ENCODE measurements at regions not wholly inside any gene's neighbourhood (a gene's known extent, or its start where the extent isn't known, plus 50 kb on each side); places are given as distances from the start of the nearest gene placed in this dataset.

DNA sequence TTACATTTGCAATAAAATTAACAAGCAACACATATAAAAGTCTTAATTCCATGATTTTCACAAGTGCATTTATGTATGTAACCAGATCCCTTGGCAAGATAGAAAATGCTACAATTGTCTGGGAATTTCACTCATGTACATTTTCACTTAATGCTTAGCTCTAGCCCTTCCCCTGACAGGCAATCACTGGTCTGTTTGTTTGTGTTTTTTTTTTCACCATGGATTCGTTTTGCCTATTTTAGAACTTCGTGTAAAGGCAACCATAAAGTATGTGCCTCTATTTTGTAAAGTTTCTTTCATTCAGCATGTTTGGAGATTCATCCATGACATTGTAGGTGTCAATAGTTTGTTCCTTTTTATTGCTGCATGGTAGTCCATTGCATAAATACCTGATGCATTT is 260.9 kb upstream of the SLCO3A1 start:
- Histone ChIP-seq H3K36me3 (no peaks in the 10 kb centered on the region), H3K4me3 (no peak overlapping the region), H3K27ac (replicated peaks) (no peak overlapping the region), H3K27me3 (ENCODE audit: low read depth) (no peaks in the 10 kb centered on the region), H3K9me3 (replicated peaks) (no peaks in the 10 kb centered on the region), H3K4me1 (no peaks in the 10 kb centered on the region)
- no peak for DNase-seq
- TF ChIP-seq, protein P1, sequence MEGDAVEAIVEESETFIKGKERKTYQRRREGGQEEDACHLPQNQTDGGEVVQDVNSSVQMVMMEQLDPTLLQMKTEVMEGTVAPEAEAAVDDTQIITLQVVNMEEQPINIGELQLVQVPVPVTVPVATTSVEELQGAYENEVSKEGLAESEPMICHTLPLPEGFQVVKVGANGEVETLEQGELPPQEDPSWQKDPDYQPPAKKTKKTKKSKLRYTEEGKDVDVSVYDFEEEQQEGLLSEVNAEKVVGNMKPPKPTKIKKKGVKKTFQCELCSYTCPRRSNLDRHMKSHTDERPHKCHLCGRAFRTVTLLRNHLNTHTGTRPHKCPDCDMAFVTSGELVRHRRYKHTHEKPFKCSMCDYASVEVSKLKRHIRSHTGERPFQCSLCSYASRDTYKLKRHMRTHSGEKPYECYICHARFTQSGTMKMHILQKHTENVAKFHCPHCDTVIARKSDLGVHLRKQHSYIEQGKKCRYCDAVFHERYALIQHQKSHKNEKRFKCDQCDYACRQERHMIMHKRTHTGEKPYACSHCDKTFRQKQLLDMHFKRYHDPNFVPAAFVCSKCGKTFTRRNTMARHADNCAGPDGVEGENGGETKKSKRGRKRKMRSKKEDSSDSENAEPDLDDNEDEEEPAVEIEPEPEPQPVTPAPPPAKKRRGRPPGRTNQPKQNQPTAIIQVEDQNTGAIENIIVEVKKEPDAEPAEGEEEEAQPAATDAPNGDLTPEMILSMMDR (IDR thresholded peaks at IDR 0.05; ENCODE audit: borderline replicate concordance): no peak
- intact Hi-C loops (cut with micrococcal nuclease): no loop called here

DNA sequence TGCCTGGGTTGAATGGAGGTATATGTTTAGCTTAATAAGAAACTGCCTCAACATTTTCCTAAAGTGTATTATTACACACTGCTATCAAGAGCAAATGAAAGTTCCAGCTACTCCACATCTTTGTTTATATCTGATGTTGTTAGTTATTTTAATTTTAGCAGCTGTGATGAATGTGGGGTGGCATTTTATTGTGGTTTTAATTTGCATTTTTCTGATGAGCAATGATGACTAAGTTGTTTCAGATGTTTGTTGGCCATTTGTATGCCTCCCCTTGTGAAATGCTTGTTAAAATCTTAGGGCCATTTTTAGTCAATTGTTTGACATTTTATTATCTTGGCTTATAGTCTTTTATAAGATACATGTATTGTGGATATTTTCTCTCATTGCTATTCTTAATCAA is 260.4 kb upstream of the SLCO3A1 start:
- H3K27me3 ChIP-seq (ENCODE audit: low read depth): no peaks in the 10 kb centered on the region
- DNase-seq: no peak
- intact Hi-C loops (cut with micrococcal nuclease): no loop called here
- H3K27ac ChIP-seq (replicated peaks): no peak overlapping the region
- no peak overlapping the region for H3K4me3 ChIP-seq
- TF ChIP-seq, protein P1 (IDR thresholded peaks at IDR 0.05; ENCODE audit: borderline replicate concordance): no peak
- H3K36me3 ChIP-seq: no peaks in the 10 kb centered on the region
- no peaks in the 10 kb centered on the region for H3K9me3 ChIP-seq (replicated peaks)
- H3K4me1 ChIP-seq: no peaks in the 10 kb centered on the region

DNA sequence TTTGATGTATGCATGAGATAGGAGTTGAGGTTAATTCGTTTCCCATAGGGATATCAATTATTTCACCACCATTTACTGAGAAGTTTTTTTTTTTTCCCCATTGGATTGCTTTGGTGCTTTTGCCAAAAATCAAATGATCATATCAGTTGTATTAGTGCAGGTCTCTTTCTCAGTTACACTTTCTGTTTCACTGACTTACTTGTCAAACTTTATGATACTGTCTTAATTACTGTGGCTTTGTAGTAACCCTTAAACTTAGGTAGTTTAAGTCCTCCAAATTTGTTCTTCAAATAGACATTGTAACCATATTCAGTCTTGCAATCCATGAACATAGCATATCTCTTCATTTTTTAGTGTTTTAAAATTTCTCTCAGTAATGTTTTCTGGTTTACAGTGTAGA is 259.9 kb upstream of the SLCO3A1 start:
- Histone ChIP-seq H3K36me3 (no peaks in the 10 kb centered on the region), H3K27me3 (ENCODE audit: low read depth) (peaks cover 5% of the 10 kb centered on the region), H3K4me3 (no peak overlapping the region), H3K4me1 (no peaks in the 10 kb centered on the region), H3K27ac (replicated peaks) (no peak overlapping the region), H3K9me3 (replicated peaks) (no peaks in the 10 kb centered on the region)
- intact Hi-C loops (cut with micrococcal nuclease): no loop called here
- TF ChIP-seq, protein P1 (IDR thresholded peaks at IDR 0.05; ENCODE audit: borderline replicate concordance): no peak
- DNase-seq: no peak

DNA sequence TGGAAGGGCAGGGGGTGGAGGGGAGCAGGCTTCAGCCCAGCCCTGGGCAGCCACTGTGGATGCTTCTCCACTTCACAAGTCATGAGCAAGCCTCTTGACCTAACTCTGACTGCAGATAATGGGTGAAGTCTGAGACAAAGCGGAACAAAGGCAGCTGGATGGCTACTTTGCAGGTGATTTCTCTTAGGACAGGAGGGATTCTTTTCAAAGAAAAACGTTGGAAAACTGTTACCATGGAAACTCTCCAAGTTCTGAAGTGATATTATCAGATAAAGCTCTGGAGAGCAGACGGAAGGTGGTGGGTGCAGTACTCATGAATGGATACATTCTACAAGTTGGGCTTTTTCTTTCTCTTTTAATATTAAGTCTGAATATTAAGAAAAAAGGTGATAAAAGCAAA is 254.2 kb upstream of the SLCO3A1 start:
- no peaks in the 10 kb centered on the region for H3K36me3 ChIP-seq
- intact Hi-C loops (cut with micrococcal nuclease): no loop called here
- H3K4me3 ChIP-seq: no peak overlapping the region
- no peak for DNase-seq
- peaks cover 25% of the 10 kb centered on the region for H3K27me3 ChIP-seq (ENCODE audit: low read depth)
- TF ChIP-seq, protein P1 (IDR thresholded peaks at IDR 0.05; ENCODE audit: borderline replicate concordance): no peak
- H3K27ac ChIP-seq (replicated peaks): no peak overlapping the region
- no peaks in the 10 kb centered on the region for H3K4me1 ChIP-seq
- H3K9me3 ChIP-seq (replicated peaks): no peaks in the 10 kb centered on the region

DNA sequence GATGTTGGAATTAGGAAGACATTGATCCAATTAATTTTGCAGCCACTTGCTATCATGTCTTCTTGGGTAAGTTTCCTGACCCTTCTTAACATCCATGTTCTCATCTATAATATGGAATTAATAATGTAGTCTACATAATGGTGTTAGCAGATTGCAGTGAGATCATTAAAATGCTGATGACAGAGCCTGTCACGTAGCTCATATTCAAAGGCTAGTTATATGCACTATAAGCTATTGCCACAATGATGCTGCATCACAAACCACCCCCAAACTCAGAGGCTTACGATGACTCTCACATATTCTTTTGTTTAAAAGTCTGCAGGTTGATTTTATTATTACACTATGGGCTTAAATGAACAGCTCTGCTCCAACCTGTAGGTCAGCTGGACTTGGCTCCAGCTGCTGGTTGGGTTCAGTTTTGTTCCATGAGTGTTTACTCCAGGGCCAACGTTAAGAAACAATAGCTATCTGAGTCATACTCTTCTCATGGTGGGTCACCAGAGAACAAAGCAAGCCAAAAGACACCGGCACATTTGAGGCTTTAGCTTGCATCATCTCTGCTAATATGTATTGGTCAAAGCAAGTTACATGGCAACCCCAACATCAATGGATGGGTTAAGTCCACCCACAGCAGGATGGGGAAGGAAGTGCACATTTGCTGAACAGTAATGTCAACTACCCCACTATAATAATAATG is 250.0 kb upstream of the SLCO3A1 start:
- no peaks in the 10 kb centered on the region for H3K4me1 ChIP-seq
- H3K9me3 ChIP-seq (replicated peaks): no peaks in the 10 kb centered on the region
- TF ChIP-seq, protein P1 (IDR thresholded peaks at IDR 0.05; ENCODE audit: borderline replicate concordance): no peak
- no peak overlapping the region for H3K4me3 ChIP-seq
- peaks cover 21% of the 10 kb centered on the region for H3K27me3 ChIP-seq (ENCODE audit: low read depth)
- intact Hi-C loops (cut with micrococcal nuclease): no loop called here
- H3K36me3 ChIP-seq: no peaks in the 10 kb centered on the region
- no peak for DNase-seq
- no peak overlapping the region for H3K27ac ChIP-seq (replicated peaks)

All from left ventricle myocardium inferior (tissue), 1 donor.